Liver (tissue), 8 donors: ENCODE measurements at regions not wholly inside any gene's neighbourhood (a gene's known extent, or its start where the extent isn't known, plus 50 kb on each side); places are given as distances from the start of the nearest gene placed in this dataset.

ENCODE experiments used
- DNase-seq: peaks from one replicate; pipeline ENCODE4 v3.0.0-alpha.2; 2017; ENCODE audit warnings: low spot score
- H3K27ac ChIP-seq, 2 donors: one replicate each; pipeline ENCODE4 v1.7.0; 2013; ENCODE audit warnings: inconsistent platforms in 2 of 2, low read length in 2 of 2, control low read depth in 1 of 2, low read depth in 1 of 2, mild to moderate bottlenecking in 1 of 2
- H3K27me3 ChIP-seq, 4 donors: one replicate each; pipeline versions ENCODE4 v1.6.1 to v1.7.0; 2013; ENCODE audit warnings: low read length in 3 of 4, inconsistent platforms in 1 of 4, mild to moderate bottlenecking in 1 of 4, moderate library complexity in 1 of 4; ENCODE audit not compliant: control insufficient read depth in 4 of 4, insufficient read depth in 4 of 4
- H3K36me3 ChIP-seq, 4 donors: one replicate each; pipeline versions ENCODE4 v1.6.1 to v1.7.0; 2013; ENCODE audit warnings: low read length in 3 of 4, mild to moderate bottlenecking in 3 of 4, low read depth in 1 of 4, moderate library complexity in 1 of 4; ENCODE audit not compliant: control insufficient read depth in 4 of 4, insufficient read depth in 3 of 4
- H3K4me1 ChIP-seq, 4 donors: one replicate each; pipeline versions ENCODE4 v1.6.1 to v1.7.0; 2013; ENCODE audit warnings: low read length in 3 of 4, mild to moderate bottlenecking in 3 of 4, moderate library complexity in 1 of 4; ENCODE audit not compliant: control insufficient read depth in 4 of 4, insufficient read depth in 4 of 4
- H3K4me3 ChIP-seq, 3 donors: one replicate each; pipeline versions ENCODE4 v1.6.1 to v1.7.0; 2013; ENCODE audit warnings: low read length in 3 of 3, control low read depth in 1 of 3, low read depth in 1 of 3, mild to moderate bottlenecking in 1 of 3
- H3K9ac ChIP-seq, 2 donors: one replicate each; pipeline ENCODE4 v1.7.0; 2013; ENCODE audit warnings: low read length in 2 of 2, mild to moderate bottlenecking in 2 of 2, moderate library complexity in 2 of 2, control low read depth in 1 of 2, low read depth in 1 of 2
- H3K9me3 ChIP-seq, 4 donors: one replicate each; pipeline versions ENCODE4 v1.6.1 to v1.7.0; 2013; ENCODE audit warnings: low read length in 3 of 4; ENCODE audit not compliant: control insufficient read depth in 4 of 4
- ATF3 ChIP-seq: IDR thresholded peaks from 2 replicates; pipeline ENCODE4 v1.6.1; 2016; ENCODE audit warnings: antibody characterized with exemption
- CTCF ChIP-seq: fragments of 150-350 bp; IDR thresholded peaks from 2 replicates; pipeline ENCODE4 v1.5.1; 2017; ENCODE audit warnings: improper control_type of control experiment, low read depth, low read length; ENCODE audit not compliant: missing input control
- EGR1 ChIP-seq, 2 donors: IDR thresholded peaks; 2 replicates each; pipeline ENCODE4 v1.6.1; 2016 to 2018; ENCODE audit warnings: antibody characterized with exemption in 2 of 2, low read depth in 2 of 2
- FOXA1 ChIP-seq: IDR thresholded peaks from 2 replicates; pipeline ENCODE4 v1.6.1; 2016; ENCODE audit warnings: antibody characterized with exemption
- FOXA2 ChIP-seq: IDR thresholded peaks from 2 replicates; pipeline ENCODE4 v1.6.1; 2016; ENCODE audit warnings: antibody characterized with exemption
- GABPA ChIP-seq, 2 donors: IDR thresholded peaks in 1 of 2; conservative IDR thresholded peaks in 1 of 2; 2 replicates each; pipeline ENCODE4 v1.6.1; 2016; ENCODE audit warnings: antibody characterized with exemption in 2 of 2, mild to moderate bottlenecking in 1 of 2, moderate library complexity in 1 of 2
- HNF4A ChIP-seq, 2 donors: conservative IDR thresholded peaks; 2 replicates each; pipeline ENCODE4 v1.6.1; 2016; ENCODE audit warnings: antibody characterized with exemption in 2 of 2, mild to moderate bottlenecking in 2 of 2
- HNF4G ChIP-seq: IDR thresholded peaks from 2 replicates; pipeline ENCODE4 v1.6.1; 2016; ENCODE audit warnings: antibody characterized with exemption
- JUND ChIP-seq, 2 donors: IDR thresholded peaks; 2 replicates each; pipeline ENCODE4 v1.6.1; 2016; ENCODE audit warnings: antibody characterized with exemption in 2 of 2
- MAX ChIP-seq: IDR thresholded peaks from 2 replicates; pipeline ENCODE4 v1.6.1; 2016; ENCODE audit warnings: antibody characterized with exemption
- NR2F2 ChIP-seq: IDR thresholded peaks from 2 replicates; pipeline ENCODE4 v1.6.1; 2016; ENCODE audit warnings: antibody characterized with exemption
- RAD21 ChIP-seq, 2 donors: IDR thresholded peaks; 2 replicates each; pipeline ENCODE4 v1.6.1; 2016; ENCODE audit warnings: antibody characterized with exemption in 2 of 2, mild to moderate bottlenecking in 2 of 2
- REST ChIP-seq: IDR thresholded peaks from 2 replicates; pipeline ENCODE4 v1.6.1; 2016; ENCODE audit warnings: antibody characterized with exemption, mild to moderate bottlenecking
- RXRA ChIP-seq, 2 donors: IDR thresholded peaks; 2 replicates each; pipeline ENCODE4 v1.6.1; 2017 to 2018; ENCODE audit warnings: antibody characterized with exemption in 2 of 2, mild to moderate bottlenecking in 1 of 2
- SP1 ChIP-seq: IDR thresholded peaks from 2 replicates; pipeline ENCODE4 v1.6.1; 2018; ENCODE audit warnings: antibody characterized with exemption, mild to moderate bottlenecking
- TAF1 ChIP-seq: conservative IDR thresholded peaks from 2 replicates; pipeline ENCODE4 v1.6.1; 2016; ENCODE audit warnings: antibody characterized with exemption, mild to moderate bottlenecking
- YY1 ChIP-seq: IDR thresholded peaks from 2 replicates; pipeline ENCODE4 v1.6.1; 2016; ENCODE audit warnings: antibody characterized with exemption, mild to moderate bottlenecking
- ZBTB33 ChIP-seq: IDR thresholded peaks from 2 replicates; pipeline ENCODE4 v1.6.1; 2016; ENCODE audit warnings: antibody characterized with exemption
- WGBS: extraction: QIAGEN DNeasy Blood & Tissue Kit; methylation state at CpG from one replicate; pipeline ENCODE4 v1.1.7; 2013; 5-methylcytosine and 5-hydroxymethylcytosine counted together
- donor health status: healthy.
- donor health status: healthy.
- donor health status: healthy.
- donor health status: healthy.
- donor health status: healthy.

- Histone ChIP-seq H3K9me3 (no peaks in the 10 kb centered on the region), H3K4me1 (no peaks in the 10 kb centered on the region), H3K27ac (no peak overlapping the region), H3K4me3 (no peak overlapping the region), H3K27me3 (peaks cover 0 to 2% (median 0%) of the 10 kb centered on the region in 4 donors), H3K9ac (no peak overlapping the region), H3K36me3 (no peaks in the 10 kb centered on the region)
- no peak for TF ChIP-seq JUND (IDR thresholded peaks at IDR 0.05)
- TF ChIP-seq MAX: no peak
- TF ChIP-seq FOXA2: no peak
- TF ChIP-seq NR2F2: no peak
- no peak for TF ChIP-seq FOXA1
- TF ChIP-seq SP1: no peak
- TF ChIP-seq CTCF: no peak
- no peak for TF ChIP-seq ATF3
- no peak for TF ChIP-seq TAF1
- no peak for TF ChIP-seq ZBTB33
- TF ChIP-seq RXRA (IDR thresholded peaks at IDR 0.05): no peak
- TF ChIP-seq REST: no peak
- no peak for TF ChIP-seq RAD21 (IDR thresholded peaks at IDR 0.05)
- no peak for TF ChIP-seq HNF4A (conservative IDR thresholded peaks at IDR 0.05)
- TF ChIP-seq GABPA (IDR thresholded peaks at IDR 0.05 in 1 of 2, conservative IDR thresholded peaks at IDR 0.05 in 1 of 2): no peak
- no peak for TF ChIP-seq HNF4G
- TF ChIP-seq YY1: no peak
- no peak for TF ChIP-seq EGR1 (IDR thresholded peaks at IDR 0.05; ENCODE audit: low read depth in 2 of 2)
- WGBS: 85% methylated on average over 1 of the region's 1 CpG
- no peak for DNase-seq
Observed at GRCh38 chr7:114787556-114787955, 134.3 kb upstream of the MDFIC start.
